ENCODE measurements at regions not wholly inside any gene's neighbourhood (a gene's known extent, or its start where the extent isn't known, plus 50 kb on each side); places are given as distances from the start of the nearest gene placed in this dataset.
"Not testable (repeated sequence)": the region's sequence is repeated elsewhere in the genome, so short reads cannot be mapped to it uniquely, and the experiment has no call there.

- H3K4me3 ChIP-seq (replicated peaks; ENCODE audit: insufficient read depth, low read length); H3K27ac ChIP-seq (replicated peaks); DNase-seq (ENCODE audit: low read depth in 1 of 2, low spot score in 1 of 2); H3K27me3 ChIP-seq (ENCODE audit: insufficient read depth, poor library complexity, severe bottlenecking): not testable (repeated sequence)
Observed at GRCh38 chr5:21571196-21571595, 1281.9 kb downstream of the CDH12 start.

DNA sequence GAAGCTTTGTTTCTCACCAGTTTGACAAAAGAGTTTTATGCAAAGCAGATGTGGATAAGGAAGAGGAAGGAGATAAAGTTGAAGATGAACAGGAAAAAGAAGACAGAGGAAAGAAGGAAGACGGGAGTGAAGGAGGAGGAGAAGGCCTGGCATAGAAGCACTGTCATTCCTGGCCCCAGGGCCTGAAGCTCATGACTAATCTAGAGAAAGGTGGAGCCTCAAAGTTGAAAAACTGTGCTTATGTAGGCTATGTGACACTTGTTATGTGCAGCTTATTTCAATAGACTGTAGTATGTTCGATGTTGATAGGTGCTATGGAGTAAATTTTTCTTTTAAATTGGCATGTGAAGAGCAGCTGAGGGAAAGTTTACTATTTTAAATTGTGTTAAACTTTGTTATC is 1294.0 kb downstream of the CDH12 start:
- H3K27me3 ChIP-seq (ENCODE audit: insufficient read depth, poor library complexity, severe bottlenecking); DNase-seq (ENCODE audit: low read depth in 1 of 2, low spot score in 1 of 2); H3K4me3 ChIP-seq (replicated peaks; ENCODE audit: insufficient read depth, low read length); H3K27ac ChIP-seq (replicated peaks): not testable (repeated sequence)

GRCh38 chr5:21552263-21552662 is 1300.9 kb downstream of the CDH12 start:
- not testable (repeated sequence) for DNase-seq (ENCODE audit: low read depth in 1 of 2, low spot score in 1 of 2); H3K27ac ChIP-seq (replicated peaks); H3K4me3 ChIP-seq (replicated peaks; ENCODE audit: insufficient read depth, low read length); H3K27me3 ChIP-seq (ENCODE audit: insufficient read depth, poor library complexity, severe bottlenecking)

- not testable (repeated sequence) for H3K4me3 ChIP-seq (replicated peaks; ENCODE audit: insufficient read depth, low read length); H3K27me3 ChIP-seq (ENCODE audit: insufficient read depth, poor library complexity, severe bottlenecking); DNase-seq (ENCODE audit: low read depth in 1 of 2, low spot score in 1 of 2); H3K27ac ChIP-seq (replicated peaks)
Observed at GRCh38 chr5:21550916-21551315, 1302.2 kb downstream of the CDH12 start.

DNA sequence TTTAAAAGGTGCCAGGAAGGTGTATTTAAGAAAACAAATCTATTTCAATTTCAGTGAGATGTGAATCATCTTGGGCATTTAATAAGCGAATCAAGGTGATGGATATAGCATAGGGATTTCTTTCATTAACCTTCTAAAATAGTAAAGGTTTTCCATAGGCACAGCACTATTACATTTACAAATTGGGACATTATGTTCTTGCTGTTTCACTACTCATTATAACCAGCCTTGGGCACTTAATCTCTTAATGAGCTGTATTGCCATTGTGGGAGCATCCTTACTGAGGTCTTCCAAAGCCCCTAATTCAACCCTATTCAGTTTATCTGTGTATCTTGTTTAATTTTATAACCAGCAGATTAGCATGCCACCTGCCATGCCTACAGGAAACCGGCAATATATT is 1305.5 kb downstream of the CDH12 start:
- not testable (repeated sequence) for H3K27ac ChIP-seq (replicated peaks); H3K27me3 ChIP-seq (ENCODE audit: insufficient read depth, poor library complexity, severe bottlenecking); H3K4me3 ChIP-seq (replicated peaks; ENCODE audit: insufficient read depth, low read length); DNase-seq (ENCODE audit: low read depth in 1 of 2, low spot score in 1 of 2)

DNA sequence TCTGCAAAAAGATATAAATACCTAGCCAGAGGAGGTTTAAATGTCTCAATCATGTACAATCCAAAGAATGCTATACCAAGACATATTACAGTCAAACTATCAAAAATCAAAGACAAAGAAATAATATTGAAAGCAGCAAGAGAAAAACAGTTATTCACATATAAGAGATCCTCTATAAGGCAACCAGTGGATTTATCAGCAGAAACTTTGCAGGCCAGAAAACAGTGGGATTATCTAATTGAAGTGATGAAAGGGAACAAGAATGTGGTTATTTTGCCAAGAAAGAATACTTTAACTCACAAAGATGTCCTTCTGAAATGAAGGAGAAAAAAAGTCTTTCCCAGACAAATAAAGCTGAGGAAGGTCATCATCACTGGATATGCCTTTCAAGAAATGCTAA is 1318.0 kb downstream of the CDH12 start:
- H3K27me3 ChIP-seq (ENCODE audit: insufficient read depth, poor library complexity, severe bottlenecking); H3K4me3 ChIP-seq (replicated peaks; ENCODE audit: insufficient read depth, low read length); DNase-seq (ENCODE audit: low read depth in 1 of 2, low spot score in 1 of 2); H3K27ac ChIP-seq (replicated peaks): not testable (repeated sequence)

DNA sequence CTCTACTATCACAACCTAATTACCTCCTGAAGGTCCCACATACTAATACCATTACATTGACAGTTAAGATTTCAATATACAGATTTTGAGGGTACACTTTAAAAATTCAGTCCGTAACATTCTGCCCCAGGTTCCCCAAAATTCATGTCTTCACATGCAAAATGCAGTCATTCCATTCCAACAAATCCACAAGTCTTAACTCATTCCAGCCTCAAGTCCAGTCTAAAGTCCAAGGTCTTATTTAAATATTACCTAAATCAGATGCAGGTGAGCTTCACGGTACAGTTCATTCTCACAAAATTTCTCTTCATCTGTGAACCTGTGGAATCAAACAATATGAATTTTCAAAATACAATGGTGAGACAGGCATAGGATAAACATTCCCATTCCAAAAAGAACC is 1332.0 kb downstream of the CDH12 start:
- not testable (repeated sequence) for H3K27ac ChIP-seq (replicated peaks); DNase-seq (ENCODE audit: low read depth in 1 of 2, low spot score in 1 of 2); H3K27me3 ChIP-seq (ENCODE audit: insufficient read depth, poor library complexity, severe bottlenecking); H3K4me3 ChIP-seq (replicated peaks; ENCODE audit: insufficient read depth, low read length)

DNA sequence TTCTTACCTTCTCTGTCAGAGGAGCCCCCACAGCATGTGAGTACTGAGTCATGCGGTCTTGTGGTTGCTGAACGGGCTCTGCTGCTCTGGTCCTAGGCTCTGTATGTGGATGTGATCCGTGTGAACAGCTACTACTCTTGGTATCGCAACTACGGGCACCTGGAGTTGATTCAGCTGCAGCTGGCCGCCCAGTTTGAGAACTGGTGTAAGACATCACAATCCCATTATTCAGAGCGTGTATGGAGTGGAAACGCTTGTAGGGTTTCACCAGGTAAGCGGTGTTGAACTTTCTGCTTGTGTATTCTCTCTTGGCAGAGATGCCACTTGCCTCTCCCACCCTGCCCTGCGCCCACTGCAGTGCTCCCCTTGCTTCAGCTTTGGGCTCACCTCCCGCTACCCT is 1356.2 kb downstream of the CDH12 start:
- not testable (repeated sequence) for H3K27me3 ChIP-seq (ENCODE audit: insufficient read depth, poor library complexity, severe bottlenecking); DNase-seq (ENCODE audit: low read depth in 1 of 2, low spot score in 1 of 2); H3K27ac ChIP-seq (replicated peaks); H3K4me3 ChIP-seq (replicated peaks; ENCODE audit: insufficient read depth, low read length)

DNA sequence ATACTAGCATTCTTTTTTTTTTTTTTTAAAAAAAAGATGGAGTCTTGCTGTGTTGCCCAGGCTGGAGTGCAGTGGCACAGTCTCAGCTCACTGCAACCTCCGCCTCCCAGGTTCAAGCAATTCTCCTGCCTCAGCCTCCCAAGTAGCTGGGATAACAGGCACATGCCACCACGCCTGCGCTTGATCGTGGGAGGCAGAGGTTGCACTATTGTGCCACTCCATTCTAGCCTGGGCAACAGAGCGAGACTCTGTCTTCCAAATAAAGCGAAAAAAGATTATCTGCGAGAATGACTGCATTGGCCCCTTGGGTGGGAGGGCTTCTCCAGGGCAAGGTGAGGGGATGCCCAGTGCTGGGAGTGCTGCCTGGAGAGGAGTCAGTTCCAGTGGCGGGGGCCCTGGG is 1357.1 kb downstream of the CDH12 start:
- H3K27ac ChIP-seq (replicated peaks); DNase-seq (ENCODE audit: low read depth in 1 of 2, low spot score in 1 of 2); H3K4me3 ChIP-seq (replicated peaks; ENCODE audit: insufficient read depth, low read length); H3K27me3 ChIP-seq (ENCODE audit: insufficient read depth, poor library complexity, severe bottlenecking): not testable (repeated sequence)

- not testable (repeated sequence) for DNase-seq (ENCODE audit: low read depth in 1 of 2, low spot score in 1 of 2); H3K27ac ChIP-seq (replicated peaks); H3K4me3 ChIP-seq (replicated peaks; ENCODE audit: insufficient read depth, low read length); H3K27me3 ChIP-seq (ENCODE audit: insufficient read depth, poor library complexity, severe bottlenecking)
Observed at GRCh38 chr5:21495235-21495634, 1357.9 kb downstream of the CDH12 start.

DNA sequence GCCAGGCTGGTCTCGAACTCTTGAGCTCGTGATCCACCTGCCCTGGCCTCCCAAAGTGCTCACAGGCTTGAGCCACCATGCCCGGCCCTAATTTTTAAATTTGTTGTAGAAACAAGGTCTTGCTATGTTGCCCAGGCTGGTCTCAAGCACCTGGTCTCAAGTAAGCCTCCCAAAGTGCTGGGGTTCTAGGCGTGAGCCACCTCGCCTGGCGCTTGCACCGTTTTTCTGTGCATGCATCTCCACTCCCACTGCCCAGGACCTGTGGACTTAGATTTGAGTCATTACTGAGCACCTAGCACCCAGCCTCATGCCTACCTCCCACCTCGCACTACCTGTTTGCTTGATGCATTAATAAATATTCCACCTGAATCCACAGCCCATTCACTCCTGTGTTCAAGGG is 1359.1 kb downstream of the CDH12 start:
- H3K27me3 ChIP-seq (ENCODE audit: insufficient read depth, poor library complexity, severe bottlenecking); H3K4me3 ChIP-seq (replicated peaks; ENCODE audit: insufficient read depth, low read length); DNase-seq (ENCODE audit: low read depth in 1 of 2, low spot score in 1 of 2); H3K27ac ChIP-seq (replicated peaks): not testable (repeated sequence)

- not testable (repeated sequence) for DNase-seq (ENCODE audit: low read depth in 1 of 2, low spot score in 1 of 2)
Observed at GRCh38 chr5:21491182-21491581, 1362.0 kb downstream of the CDH12 start.

DNA sequence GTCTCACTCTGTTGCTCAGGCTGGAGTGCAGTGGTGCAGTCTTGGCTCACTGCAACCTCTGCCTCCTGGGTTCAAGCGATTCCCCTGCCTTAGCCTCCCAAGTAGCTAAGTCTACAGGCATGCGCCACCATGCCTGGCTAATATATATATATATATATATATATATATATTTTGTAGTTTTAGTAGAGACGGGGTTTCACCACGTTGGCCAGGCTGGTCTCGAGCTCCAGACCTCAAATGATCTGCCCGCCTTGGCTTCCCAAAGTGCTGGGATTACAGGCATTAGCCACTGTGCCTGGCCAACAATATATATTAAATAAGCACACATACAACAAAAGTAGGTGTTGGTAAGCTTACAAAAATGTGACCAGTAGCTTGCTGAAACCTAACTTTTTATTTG is 1364.3 kb downstream of the CDH12 start:
- H3K27me3 ChIP-seq (ENCODE audit: insufficient read depth, poor library complexity, severe bottlenecking); H3K27ac ChIP-seq (replicated peaks); DNase-seq (ENCODE audit: low read depth in 1 of 2, low spot score in 1 of 2); H3K4me3 ChIP-seq (replicated peaks; ENCODE audit: insufficient read depth, low read length): not testable (repeated sequence)

More at GRCh38 chr5:21491182-21491581, 1362.0 kb downstream of the CDH12 start:
- not testable (repeated sequence) for H3K27ac ChIP-seq (replicated peaks); H3K4me3 ChIP-seq (replicated peaks; ENCODE audit: insufficient read depth, low read length); H3K27me3 ChIP-seq (ENCODE audit: insufficient read depth, poor library complexity, severe bottlenecking)

GRCh38 chr5:21485458-21486000 is 1367.6 kb downstream of the CDH12 start:
- not testable (repeated sequence) for H3K27me3 ChIP-seq (ENCODE audit: insufficient read depth, poor library complexity, severe bottlenecking); H3K4me3 ChIP-seq (replicated peaks; ENCODE audit: insufficient read depth, low read length); H3K27ac ChIP-seq (replicated peaks)
- DNase-seq (ENCODE audit: low read depth in 1 of 2, low spot score in 1 of 2) = peak; percentile 21 to 49

- DNase-seq (ENCODE audit: low read depth in 1 of 2, low spot score in 1 of 2); H3K4me3 ChIP-seq (replicated peaks; ENCODE audit: insufficient read depth, low read length); H3K27ac ChIP-seq (replicated peaks); H3K27me3 ChIP-seq (ENCODE audit: insufficient read depth, poor library complexity, severe bottlenecking): not testable (repeated sequence)
Observed at GRCh38 chr5:21484498-21484889, 1368.7 kb downstream of the CDH12 start.
